ENCODE measurements at regions not wholly inside any gene's neighbourhood (a gene's known extent, or its start where the extent isn't known, plus 50 kb on each side); places are given as distances from the start of the nearest gene placed in this dataset.

- TF ChIP-seq EZH2 (IDR thresholded peaks at IDR 0.05; ENCODE audit: low read length) (no peak), CTCF (optimal IDR thresholded peaks at IDR 0.05 in 1 of 3, IDR thresholded peaks at IDR 0.05 in 1 of 3, conservative IDR thresholded peaks at IDR 0.05 in 1 of 3; ENCODE audit: extremely low read depth in 1 of 3, insufficient read depth in 2 of 3, low read length in 3 of 3) (no peak)
These were observed 135.2 kb upstream of the NT5C1B start for GRCh38 chr2:18724371-18725145.

Measured in keratinocyte (primary cell).